ENCODE measurements at regions not wholly inside any gene's neighbourhood (a gene's known extent, or its start where the extent isn't known, plus 50 kb on each side); places are given as distances from the start of the nearest gene placed in this dataset.

- H3K4me3 ChIP-seq (ENCODE audit: low read depth in 1 of 5, low read length in 5 of 5): no peak overlapping the region
- H3K9me3 ChIP-seq (ENCODE audit: control insufficient read depth in 5 of 5, low read length in 5 of 5): peaks cover 0 to 9% (median 5%) of the 10 kb centered on the region in 5 donors
- H3K4me1 ChIP-seq (ENCODE audit: control insufficient read depth in 5 of 5, insufficient read depth in 5 of 5, low read length in 5 of 5): no peaks in the 10 kb centered on the region
- no peak overlapping the region for H3K27ac ChIP-seq (ENCODE audit: low read depth, low read length)
- H3K27me3 ChIP-seq (ENCODE audit: control insufficient read depth in 5 of 5, insufficient read depth in 4 of 5, low read length in 5 of 5): no peaks in the 10 kb centered on the region
- H3K36me3 ChIP-seq (ENCODE audit: control insufficient read depth in 5 of 5, insufficient read depth in 5 of 5, low read length in 5 of 5): no peaks in the 10 kb centered on the region
- no peak overlapping the region for H3K9ac ChIP-seq (ENCODE audit: low read length in 5 of 5)
Observed at GRCh38 chr13:33459702-33460101, 174.1 kb upstream of the STARD13 start.

GRCh38 chr13:33462109-33462508 is 176.6 kb upstream of the STARD13 start:
- no peaks in the 10 kb centered on the region for H3K36me3 ChIP-seq (ENCODE audit: control insufficient read depth in 5 of 5, insufficient read depth in 5 of 5, low read length in 5 of 5)
- H3K27me3 ChIP-seq (ENCODE audit: control insufficient read depth in 5 of 5, insufficient read depth in 4 of 5, low read length in 5 of 5): no peaks in the 10 kb centered on the region

GRCh38 chr13:33464345-33464744 is 178.8 kb upstream of the STARD13 start:
- Histone ChIP-seq H3K9me3 (ENCODE audit: control insufficient read depth in 5 of 5, low read length in 5 of 5) (peaks cover 0 to 7% (median 0%) of the 10 kb centered on the region in 5 donors), H3K27me3 (ENCODE audit: control insufficient read depth in 5 of 5, insufficient read depth in 4 of 5, low read length in 5 of 5) (no peaks in the 10 kb centered on the region), H3K4me1 (ENCODE audit: control insufficient read depth in 5 of 5, insufficient read depth in 5 of 5, low read length in 5 of 5) (no peaks in the 10 kb centered on the region), H3K9ac (ENCODE audit: low read length in 5 of 5) (no peak overlapping the region), H3K27ac (ENCODE audit: low read depth, low read length) (no peak overlapping the region), H3K4me3 (ENCODE audit: low read depth in 1 of 5, low read length in 5 of 5) (no peak overlapping the region), H3K36me3 (ENCODE audit: control insufficient read depth in 5 of 5, insufficient read depth in 5 of 5, low read length in 5 of 5) (no peaks in the 10 kb centered on the region)

More at GRCh38 chr13:33462109-33462508, 176.6 kb upstream of the STARD13 start:
- Histone ChIP-seq H3K9me3 (ENCODE audit: control insufficient read depth in 5 of 5, low read length in 5 of 5) (peaks cover 0 to 7% (median 0%) of the 10 kb centered on the region in 5 donors), H3K4me3 (ENCODE audit: low read depth in 1 of 5, low read length in 5 of 5) (no peak overlapping the region), H3K27ac (ENCODE audit: low read depth, low read length) (no peak overlapping the region), H3K9ac (ENCODE audit: low read length in 5 of 5) (no peak overlapping the region), H3K4me1 (ENCODE audit: control insufficient read depth in 5 of 5, insufficient read depth in 5 of 5, low read length in 5 of 5) (no peaks in the 10 kb centered on the region)

GRCh38 chr13:33466262-33466661 is 180.7 kb upstream of the STARD13 start:
- Histone ChIP-seq H3K27me3 (ENCODE audit: control insufficient read depth in 5 of 5, insufficient read depth in 4 of 5, low read length in 5 of 5) (no peaks in the 10 kb centered on the region), H3K9me3 (ENCODE audit: control insufficient read depth in 5 of 5, low read length in 5 of 5) (no peaks in the 10 kb centered on the region), H3K9ac (ENCODE audit: low read length in 5 of 5) (no peak overlapping the region), H3K27ac (ENCODE audit: low read depth, low read length) (no peak overlapping the region), H3K4me3 (ENCODE audit: low read depth in 1 of 5, low read length in 5 of 5) (no peak overlapping the region), H3K4me1 (ENCODE audit: control insufficient read depth in 5 of 5, insufficient read depth in 5 of 5, low read length in 5 of 5) (no peaks in the 10 kb centered on the region), H3K36me3 (ENCODE audit: control insufficient read depth in 5 of 5, insufficient read depth in 5 of 5, low read length in 5 of 5) (no peaks in the 10 kb centered on the region)

- H3K9ac ChIP-seq (ENCODE audit: low read length in 5 of 5): no peak overlapping the region
- no peaks in the 10 kb centered on the region for H3K27me3 ChIP-seq (ENCODE audit: control insufficient read depth in 5 of 5, insufficient read depth in 4 of 5, low read length in 5 of 5)
Observed at GRCh38 chr13:33467556-33467955, 182.0 kb upstream of the STARD13 start.

GRCh38 chr13:33471204-33471603 is 185.6 kb upstream of the STARD13 start:
- no peaks in the 10 kb centered on the region for H3K36me3 ChIP-seq (ENCODE audit: control insufficient read depth in 5 of 5, insufficient read depth in 5 of 5, low read length in 5 of 5)
- H3K4me1 ChIP-seq (ENCODE audit: control insufficient read depth in 5 of 5, insufficient read depth in 5 of 5, low read length in 5 of 5): no peaks in the 10 kb centered on the region
- no peak overlapping the region for H3K9ac ChIP-seq (ENCODE audit: low read length in 5 of 5)
- peaks cover 0 to 3% (median 0%) of the 10 kb centered on the region in 5 donors for H3K9me3 ChIP-seq (ENCODE audit: control insufficient read depth in 5 of 5, low read length in 5 of 5)
- no peak overlapping the region for H3K4me3 ChIP-seq (ENCODE audit: low read depth in 1 of 5, low read length in 5 of 5)
- no peak overlapping the region for H3K27ac ChIP-seq (ENCODE audit: low read depth, low read length)
- no peaks in the 10 kb centered on the region for H3K27me3 ChIP-seq (ENCODE audit: control insufficient read depth in 5 of 5, insufficient read depth in 4 of 5, low read length in 5 of 5)

More at GRCh38 chr13:33467556-33467955, 182.0 kb upstream of the STARD13 start:
- H3K4me3 ChIP-seq (ENCODE audit: low read depth in 1 of 5, low read length in 5 of 5): no peak overlapping the region
- no peaks in the 10 kb centered on the region for H3K9me3 ChIP-seq (ENCODE audit: control insufficient read depth in 5 of 5, low read length in 5 of 5)
- no peak overlapping the region for H3K27ac ChIP-seq (ENCODE audit: low read depth, low read length)
- no peaks in the 10 kb centered on the region for H3K4me1 ChIP-seq (ENCODE audit: control insufficient read depth in 5 of 5, insufficient read depth in 5 of 5, low read length in 5 of 5)
- H3K36me3 ChIP-seq (ENCODE audit: control insufficient read depth in 5 of 5, insufficient read depth in 5 of 5, low read length in 5 of 5): no peaks in the 10 kb centered on the region

GRCh38 chr13:33472446-33472845 is 186.9 kb upstream of the STARD13 start:
- peaks cover 0 to 8% (median 3%) of the 10 kb centered on the region in 5 donors for H3K9me3 ChIP-seq (ENCODE audit: control insufficient read depth in 5 of 5, low read length in 5 of 5)
- H3K9ac ChIP-seq (ENCODE audit: low read length in 5 of 5): no peak overlapping the region
- no peak overlapping the region for H3K27ac ChIP-seq (ENCODE audit: low read depth, low read length)
- H3K4me3 ChIP-seq (ENCODE audit: low read depth in 1 of 5, low read length in 5 of 5): no peak overlapping the region
- no peaks in the 10 kb centered on the region for H3K4me1 ChIP-seq (ENCODE audit: control insufficient read depth in 5 of 5, insufficient read depth in 5 of 5, low read length in 5 of 5)
- H3K27me3 ChIP-seq (ENCODE audit: control insufficient read depth in 5 of 5, insufficient read depth in 4 of 5, low read length in 5 of 5): no peaks in the 10 kb centered on the region
- no peaks in the 10 kb centered on the region for H3K36me3 ChIP-seq (ENCODE audit: control insufficient read depth in 5 of 5, insufficient read depth in 5 of 5, low read length in 5 of 5)

- Histone ChIP-seq H3K4me1 (ENCODE audit: control insufficient read depth in 5 of 5, insufficient read depth in 5 of 5, low read length in 5 of 5) (no peaks in the 10 kb centered on the region), H3K36me3 (ENCODE audit: control insufficient read depth in 5 of 5, insufficient read depth in 5 of 5, low read length in 5 of 5) (no peaks in the 10 kb centered on the region), H3K27ac (ENCODE audit: low read depth, low read length) (no peak overlapping the region), H3K9ac (ENCODE audit: low read length in 5 of 5) (no peak overlapping the region), H3K9me3 (ENCODE audit: control insufficient read depth in 5 of 5, low read length in 5 of 5) (peaks cover 4 to 15% (median 9%) of the 10 kb centered on the region in 5 donors), H3K4me3 (ENCODE audit: low read depth in 1 of 5, low read length in 5 of 5) (no peak overlapping the region), H3K27me3 (ENCODE audit: control insufficient read depth in 5 of 5, insufficient read depth in 4 of 5, low read length in 5 of 5) (no peaks in the 10 kb centered on the region)
Observed at GRCh38 chr13:33479105-33479504, 193.6 kb upstream of the STARD13 start.

- no peak overlapping the region for H3K9ac ChIP-seq (ENCODE audit: low read length in 5 of 5)
- H3K4me1 ChIP-seq (ENCODE audit: control insufficient read depth in 5 of 5, insufficient read depth in 5 of 5, low read length in 5 of 5): no peaks in the 10 kb centered on the region
- H3K27me3 ChIP-seq (ENCODE audit: control insufficient read depth in 5 of 5, insufficient read depth in 4 of 5, low read length in 5 of 5): no peaks in the 10 kb centered on the region
- H3K9me3 ChIP-seq (ENCODE audit: control insufficient read depth in 5 of 5, low read length in 5 of 5): peaks cover 6 to 18% (median 12%) of the 10 kb centered on the region in 5 donors
- H3K4me3 ChIP-seq (ENCODE audit: low read depth in 1 of 5, low read length in 5 of 5): no peak overlapping the region
- H3K27ac ChIP-seq (ENCODE audit: low read depth, low read length): no peak overlapping the region
- no peaks in the 10 kb centered on the region for H3K36me3 ChIP-seq (ENCODE audit: control insufficient read depth in 5 of 5, insufficient read depth in 5 of 5, low read length in 5 of 5)
Observed at GRCh38 chr13:33480561-33480960, 195.0 kb upstream of the STARD13 start.

- H3K27me3 ChIP-seq (ENCODE audit: control insufficient read depth in 5 of 5, insufficient read depth in 4 of 5, low read length in 5 of 5): no peaks in the 10 kb centered on the region
- H3K27ac ChIP-seq (ENCODE audit: low read depth, low read length): no peak overlapping the region
Observed at GRCh38 chr13:33483471-33483870, 197.9 kb upstream of the STARD13 start.

GRCh38 chr13:33485247-33485646 is 199.7 kb upstream of the STARD13 start:
- H3K27ac ChIP-seq (ENCODE audit: low read depth, low read length): no peak overlapping the region
- H3K4me1 ChIP-seq (ENCODE audit: control insufficient read depth in 5 of 5, insufficient read depth in 5 of 5, low read length in 5 of 5): peaks cover 0 to 8% (median 3%) of the 10 kb centered on the region in 5 donors
- no peaks in the 10 kb centered on the region for H3K27me3 ChIP-seq (ENCODE audit: control insufficient read depth in 5 of 5, insufficient read depth in 4 of 5, low read length in 5 of 5)
- no peak overlapping the region for H3K4me3 ChIP-seq (ENCODE audit: low read depth in 1 of 5, low read length in 5 of 5)
- H3K36me3 ChIP-seq (ENCODE audit: control insufficient read depth in 5 of 5, insufficient read depth in 5 of 5, low read length in 5 of 5): no peaks in the 10 kb centered on the region
- H3K9me3 ChIP-seq (ENCODE audit: control insufficient read depth in 5 of 5, low read length in 5 of 5): peaks cover 0 to 5% (median 2%) of the 10 kb centered on the region in 5 donors
- H3K9ac ChIP-seq (ENCODE audit: low read length in 5 of 5): no peak overlapping the region

More at GRCh38 chr13:33483471-33483870, 197.9 kb upstream of the STARD13 start:
- Histone ChIP-seq H3K9ac (ENCODE audit: low read length in 5 of 5) (no peak overlapping the region), H3K9me3 (ENCODE audit: control insufficient read depth in 5 of 5, low read length in 5 of 5) (peaks cover 0 to 7% (median 2%) of the 10 kb centered on the region in 5 donors), H3K36me3 (ENCODE audit: control insufficient read depth in 5 of 5, insufficient read depth in 5 of 5, low read length in 5 of 5) (no peaks in the 10 kb centered on the region), H3K4me1 (ENCODE audit: control insufficient read depth in 5 of 5, insufficient read depth in 5 of 5, low read length in 5 of 5) (peaks cover 0 to 8% (median 3%) of the 10 kb centered on the region in 5 donors), H3K4me3 (ENCODE audit: low read depth in 1 of 5, low read length in 5 of 5) (no peak overlapping the region)

Measured in subcutaneous abdominal adipose tissue (tissue), 5 donors.